NK-92 (cell line): ENCODE measurements at regions not wholly inside any gene's neighbourhood (a gene's known extent, or its start where the extent isn't known, plus 50 kb on each side); places are given as distances from the start of the nearest gene placed in this dataset.

Source experiments
- DNase-seq: peaks from one replicate; lab custom pipeline; 2025; ENCODE audit not compliant: unreplicated experiment; lab: John Stamatoyannopoulos, UW

DNA sequence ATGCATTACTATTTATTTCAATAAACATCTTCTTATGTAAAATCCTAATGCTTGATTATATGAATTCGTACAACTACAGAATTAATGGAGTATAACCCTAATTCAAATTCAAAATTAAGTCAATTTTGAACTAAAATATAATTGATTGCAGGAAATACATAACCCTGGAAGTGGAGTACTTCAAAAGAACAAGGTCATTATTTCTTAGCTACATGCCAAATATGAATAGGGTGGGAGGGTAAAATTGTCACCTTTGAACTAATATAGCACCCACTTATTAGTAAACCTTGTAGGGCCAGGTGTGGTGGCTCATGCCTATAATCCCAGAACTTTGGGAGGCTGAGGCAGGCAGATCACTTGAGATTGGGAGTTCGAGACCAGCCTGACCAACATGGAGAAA lies 895.4 kb upstream of the ACVR2A start:
- no peak for DNase-seq

DNA sequence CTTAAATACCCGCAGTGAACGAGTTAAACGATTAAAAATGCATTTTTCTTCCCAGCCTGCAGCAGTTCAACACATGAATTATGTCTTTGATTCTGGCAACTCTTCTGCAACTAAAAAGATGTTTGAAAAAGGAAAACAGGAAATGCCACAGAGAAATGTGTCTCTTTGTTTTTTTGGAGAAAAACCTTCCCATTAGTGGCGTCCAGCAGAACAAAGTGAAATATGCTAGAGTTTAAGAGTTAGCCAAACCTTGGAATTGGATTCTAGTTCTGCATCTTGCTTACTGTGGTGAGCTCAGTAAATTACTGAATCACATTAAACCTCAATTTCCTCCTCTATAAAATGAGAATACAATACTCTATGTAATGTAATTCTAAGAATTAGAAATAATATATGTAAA lies 900.2 kb upstream of the ACVR2A start:
- DNase-seq, result no peak

DNA sequence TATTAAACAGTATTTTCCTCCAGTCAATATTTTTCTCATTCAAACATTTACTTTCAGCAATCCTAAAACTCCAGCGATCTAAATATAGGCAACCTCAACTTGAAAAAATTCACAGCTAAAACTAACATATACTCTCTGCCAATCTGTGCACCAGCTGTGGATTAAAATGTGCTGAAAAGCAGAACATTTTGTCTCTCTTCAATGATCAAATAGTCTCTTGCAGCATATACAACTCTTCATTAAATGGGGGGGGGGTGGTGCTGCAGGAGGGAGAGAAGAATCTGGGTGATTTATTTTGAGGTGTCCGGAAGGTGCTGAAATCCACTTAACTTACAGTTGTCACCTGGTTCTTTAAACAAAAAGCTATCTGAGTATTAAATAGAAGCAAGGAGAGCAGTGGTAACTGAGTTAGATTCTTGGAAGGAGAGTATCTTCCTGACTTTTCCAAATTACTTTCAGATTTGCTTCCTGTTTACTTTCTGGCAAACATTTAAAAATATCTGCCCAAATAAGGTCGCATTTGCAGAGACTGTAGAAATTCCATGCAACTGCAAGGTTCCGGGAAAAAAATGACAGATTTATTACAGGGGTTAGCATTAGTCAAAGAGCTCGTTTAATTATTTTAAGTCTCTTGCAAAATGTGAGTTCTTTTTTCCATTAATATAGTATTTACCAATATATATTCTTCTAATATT lies 904.7 kb upstream of the ACVR2A start:
- no peak for DNase-seq

DNA sequence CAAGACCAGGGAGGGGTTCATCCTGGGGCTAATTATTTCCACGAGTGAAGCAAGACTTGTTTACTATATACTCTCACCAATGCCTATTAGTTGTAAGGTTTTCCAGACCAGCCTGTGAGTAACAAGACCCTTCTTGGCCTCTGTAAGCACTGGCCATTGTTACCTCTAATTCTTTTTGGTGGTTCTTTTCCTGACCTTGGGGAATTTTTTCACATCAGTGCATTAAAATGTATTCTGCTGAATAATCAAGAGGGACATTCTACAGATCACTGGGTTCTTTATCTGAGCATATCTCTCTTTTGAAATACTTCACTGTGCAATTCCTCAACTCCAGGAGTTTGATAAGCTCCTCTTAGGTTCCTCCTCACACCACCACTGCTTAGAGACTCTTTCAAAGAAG lies 909.9 kb upstream of the ACVR2A start:
- no peak for DNase-seq

DNA sequence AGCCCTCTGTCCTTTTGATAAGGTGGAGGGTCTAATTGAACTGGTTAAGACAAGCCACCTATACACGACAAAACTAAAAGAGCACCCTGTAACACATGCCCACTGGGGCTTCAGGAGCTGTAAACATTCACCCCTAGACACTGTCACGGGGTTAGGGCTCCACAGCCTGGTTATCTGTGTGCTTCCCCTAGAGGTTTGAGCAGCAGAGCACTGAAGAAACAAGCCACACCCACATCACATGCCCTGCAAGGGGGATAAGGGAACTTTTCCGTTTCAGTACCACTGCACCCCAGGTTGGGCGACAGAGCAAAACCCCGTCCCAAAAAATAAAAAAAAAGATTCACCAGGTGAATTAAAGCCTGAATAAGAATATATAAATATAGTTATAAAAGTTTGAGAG lies 913.7 kb upstream of the ACVR2A start:
- DNase-seq, result no peak

GRCh38 chr2:146927080-146927711 lies 917.6 kb upstream of the ACVR2A start:
- DNase-seq, result no peak

DNA sequence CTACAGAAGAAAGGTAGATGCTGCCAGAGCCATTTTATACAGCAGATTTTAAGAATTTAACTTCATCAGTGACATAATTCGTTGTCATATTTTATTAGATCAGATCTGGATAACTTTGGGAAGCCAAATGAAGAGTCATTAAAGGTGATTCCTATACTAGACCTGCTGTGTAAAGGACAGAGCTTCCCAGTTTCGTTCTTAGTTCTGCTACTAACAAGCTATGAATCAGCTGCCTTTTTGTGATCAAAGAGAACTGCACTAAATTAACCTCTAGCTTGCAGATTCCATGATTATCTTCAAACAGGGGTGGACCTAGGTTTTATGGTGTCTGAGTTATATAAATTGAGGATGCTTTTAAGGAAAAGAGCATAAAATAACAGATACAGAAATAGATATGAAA lies 926.5 kb upstream of the ACVR2A start:
- no peak for DNase-seq

DNA sequence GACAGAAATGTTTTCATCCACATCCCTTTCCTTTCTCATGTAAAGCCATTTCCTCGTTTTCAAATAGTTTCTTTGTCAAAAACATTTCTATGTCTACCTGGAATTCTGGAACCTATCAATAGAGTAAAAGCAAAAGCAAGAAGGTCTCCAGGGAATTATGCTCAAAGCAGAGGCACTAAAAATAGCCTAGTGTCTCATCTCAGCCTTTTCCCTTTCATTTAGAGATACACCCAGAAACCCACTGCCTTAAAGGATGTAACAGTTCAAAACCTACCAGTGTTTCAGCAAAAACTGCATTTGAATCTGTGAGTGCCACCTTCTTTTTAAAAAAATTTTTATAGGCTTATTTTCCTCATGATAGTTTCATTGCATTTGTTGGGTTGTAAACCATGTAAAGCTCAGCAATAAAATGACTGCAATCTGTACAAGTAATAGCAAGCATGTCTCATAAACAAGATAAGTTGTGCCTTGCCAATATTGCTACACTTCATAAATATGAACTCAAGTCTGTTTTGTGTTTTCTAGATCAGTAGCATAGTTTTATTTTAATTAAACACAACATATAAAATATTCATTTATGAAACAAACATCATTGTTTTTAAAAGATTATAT lies 927.3 kb upstream of the ACVR2A start:
- DNase-seq, result no peak

GRCh38 chr2:146916914-146917313 lies 927.9 kb upstream of the ACVR2A start:
- no peak for DNase-seq

DNA sequence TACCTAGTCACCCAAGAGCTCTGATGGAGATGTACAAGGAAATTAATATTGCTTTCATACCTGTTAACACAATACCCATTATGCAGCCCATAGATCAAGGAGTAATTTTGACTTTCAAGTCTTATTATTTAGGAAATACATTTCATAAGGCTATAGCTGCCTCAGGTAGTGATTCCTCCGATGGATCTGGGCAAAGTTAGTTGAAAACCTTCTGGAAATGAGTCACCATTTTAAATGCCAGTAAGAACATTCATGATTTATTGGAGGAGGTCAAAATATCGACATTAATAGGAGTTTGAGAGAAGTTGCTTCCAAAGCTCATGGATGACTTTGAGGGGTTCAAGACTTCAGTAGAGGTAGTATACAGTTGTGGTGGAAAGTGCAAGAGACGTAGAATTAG lies 931.4 kb upstream of the ACVR2A start:
- no peak for DNase-seq

- no peak for DNase-seq
Observed at GRCh38 chr2:146912536-146912935, 932.3 kb upstream of the ACVR2A start.

DNA sequence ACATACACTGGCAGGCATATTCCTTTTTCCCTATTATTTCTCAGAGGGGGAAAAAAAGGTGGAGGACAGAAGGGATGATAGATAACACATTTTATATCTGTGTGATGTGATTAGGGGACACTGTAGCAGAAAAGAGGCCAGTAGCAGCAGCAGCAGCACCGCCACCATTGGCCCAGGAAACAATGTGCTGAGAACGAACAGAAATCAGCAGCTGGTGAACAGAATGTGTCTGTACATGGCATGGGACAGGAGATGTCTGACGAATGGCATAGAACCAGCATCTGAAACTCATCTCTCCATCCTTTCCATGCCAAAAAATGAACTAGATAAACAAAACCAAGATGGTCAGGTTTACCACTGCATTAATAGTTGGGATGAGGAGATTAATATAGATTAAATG lies 936.1 kb upstream of the ACVR2A start:
- no peak for DNase-seq

GRCh38 chr2:146898083-146898482 lies 946.7 kb upstream of the ACVR2A start:
- DNase-seq, result no peak

- no peak for DNase-seq
Observed at GRCh38 chr2:146894514-146894913, 950.3 kb upstream of the ACVR2A start.

- DNase-seq, result no peak
Observed at GRCh38 chr2:146893500-146894041, 951.3 kb upstream of the ACVR2A start.

GRCh38 chr2:146890491-146890890 lies 954.3 kb upstream of the ACVR2A start:
- DNase-seq, result no peak

- no peak for DNase-seq
Observed at GRCh38 chr2:146879882-146880281, 964.9 kb upstream of the ACVR2A start.

DNA sequence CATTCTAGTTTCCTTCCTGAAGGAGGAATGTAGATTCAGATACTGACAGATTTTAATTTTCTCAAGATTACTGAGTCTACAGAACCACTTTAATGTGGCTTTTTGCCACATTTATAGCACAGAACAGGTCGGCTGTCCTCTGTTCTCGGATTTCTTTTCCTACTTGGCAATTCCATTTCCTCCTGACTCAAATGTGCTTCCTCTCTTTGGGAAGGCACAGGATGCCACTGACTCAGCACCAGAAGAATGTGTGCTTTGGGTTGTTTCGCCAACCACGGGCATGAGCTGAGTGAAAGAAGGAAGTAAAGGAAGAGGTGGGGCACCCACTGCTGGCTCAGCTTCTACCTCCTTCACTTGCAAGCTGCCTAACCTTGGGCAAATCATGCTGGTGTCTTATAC lies 970.6 kb upstream of the ACVR2A start:
- DNase-seq, result no peak

DNA sequence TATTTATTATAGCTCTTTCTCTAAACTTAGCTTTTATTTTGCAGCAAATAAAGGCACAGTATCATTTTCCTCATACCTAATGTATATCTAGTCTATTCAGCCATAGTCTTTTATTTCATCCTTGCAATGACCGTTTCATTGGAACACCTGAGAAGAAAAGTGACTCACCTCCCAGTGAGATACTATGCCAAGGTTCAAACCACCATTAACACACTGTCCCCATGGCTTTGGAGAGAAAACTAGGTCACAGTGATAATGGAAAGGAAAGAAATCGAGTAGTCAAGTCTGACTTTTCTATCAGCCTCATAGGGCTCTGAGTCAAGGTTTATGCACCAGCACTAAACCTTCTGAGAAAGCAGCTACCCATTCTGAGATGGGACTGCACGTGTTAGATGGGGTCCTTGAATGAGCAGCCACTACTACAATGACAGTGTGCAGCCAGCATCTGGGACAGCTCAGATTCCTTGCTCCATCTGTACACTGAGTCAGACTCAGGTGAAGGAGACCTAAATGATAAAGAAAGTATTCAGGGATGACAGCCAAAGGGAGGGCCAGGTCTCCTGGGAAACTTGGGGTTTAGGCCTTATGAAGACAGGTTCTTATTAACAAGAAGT lies 971.1 kb upstream of the ACVR2A start:
- DNase-seq, result no peak

- DNase-seq, result no peak
Observed at GRCh38 chr2:146873056-146873455, 971.8 kb upstream of the ACVR2A start.

DNA sequence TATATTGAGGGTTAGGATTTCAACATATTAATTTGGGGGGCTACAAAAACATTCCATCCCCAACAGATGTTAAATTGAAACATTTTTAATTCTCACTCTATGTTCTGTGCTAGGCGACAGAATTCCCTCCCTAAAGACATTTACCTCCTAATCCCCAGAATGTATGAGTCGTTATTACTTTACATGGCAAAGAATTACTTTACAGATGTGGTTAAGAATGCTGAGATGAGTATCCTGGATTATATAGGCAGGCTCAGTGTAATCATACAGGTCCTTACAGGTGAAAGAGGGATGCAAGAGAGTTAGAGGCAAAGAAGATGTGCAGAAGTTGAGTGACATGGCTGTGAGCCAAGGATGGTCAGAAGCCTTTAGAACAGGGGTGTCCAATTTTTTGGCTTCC lies 974.1 kb upstream of the ACVR2A start:
- no peak for DNase-seq

- DNase-seq, result no peak
Observed at GRCh38 chr2:146869328-146869727, 975.5 kb upstream of the ACVR2A start.
